ENCODE measurements at regions not wholly inside any gene's neighbourhood (a gene's known extent, or its start where the extent isn't known, plus 50 kb on each side); places are given as distances from the start of the nearest gene placed in this dataset.

DNA sequence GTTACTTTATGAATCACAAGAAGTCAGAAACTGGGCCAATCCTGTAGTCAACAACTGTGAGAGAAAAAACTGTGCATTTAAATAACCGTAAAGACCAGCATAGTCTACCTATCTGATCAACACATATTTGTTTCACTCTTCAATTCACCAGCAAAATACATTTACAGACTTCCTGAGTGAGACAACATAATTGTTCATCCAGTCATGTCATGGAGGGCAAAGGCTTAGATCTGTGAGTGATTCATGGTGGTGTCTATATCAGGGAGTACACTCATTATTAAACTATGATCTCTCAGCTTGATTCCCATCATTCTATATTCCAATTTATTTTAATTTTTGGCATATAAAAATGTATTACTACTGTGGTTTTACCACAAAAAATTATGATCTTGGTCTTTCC is 694.6 kb downstream of the DNAH5 start:
- H3K27me3 ChIP-seq (replicated peaks; ENCODE audit: insufficient read depth): no peaks in the 10 kb centered on the region
- DNase-seq (ENCODE audit: low spot score) (no peak), ATAC-seq (ENCODE audit: insufficient number of reproducible peaks, low FRiP score, low read depth) (no peak)
- H3K4me1 ChIP-seq (ENCODE audit: control insufficient read depth in 1 of 2, low read depth in 2 of 2): no peaks in the 10 kb centered on the region
- no peak overlapping the region for H3K4me3 ChIP-seq
- no peak for TF ChIP-seq CTCF (IDR thresholded peaks at IDR 0.05)
- H3K27ac ChIP-seq: no peak overlapping the region
- no peaks in the 10 kb centered on the region for H3K36me3 ChIP-seq
- no peaks in the 10 kb centered on the region for H3K9me3 ChIP-seq

DNA sequence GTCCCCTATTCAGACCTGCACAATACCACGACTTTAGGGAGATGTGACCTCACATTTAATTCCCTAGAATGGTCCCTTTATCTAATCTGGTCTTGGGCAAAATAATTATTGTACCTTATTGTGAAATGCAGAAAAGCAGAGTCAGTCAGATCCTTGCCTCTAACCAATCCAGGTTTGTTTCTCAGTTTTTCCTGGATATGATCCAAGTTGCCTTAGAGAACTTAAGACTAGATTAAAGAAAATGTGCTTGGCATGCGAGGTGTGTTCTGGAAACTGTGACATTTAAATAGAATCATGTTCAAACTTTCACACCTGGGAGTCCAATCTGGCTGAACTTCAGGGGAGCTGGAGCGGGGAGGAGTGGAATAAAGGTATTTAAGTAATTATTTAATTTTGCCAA is 696.2 kb downstream of the DNAH5 start:
- Histone ChIP-seq H3K27me3 (replicated peaks; ENCODE audit: insufficient read depth) (no peaks in the 10 kb centered on the region), H3K4me3 (no peak overlapping the region), H3K27ac (no peak overlapping the region), H3K36me3 (no peaks in the 10 kb centered on the region), H3K4me1 (ENCODE audit: control insufficient read depth in 1 of 2, low read depth in 2 of 2) (no peaks in the 10 kb centered on the region), H3K9me3 (no peaks in the 10 kb centered on the region)
- no peak for TF ChIP-seq CTCF (IDR thresholded peaks at IDR 0.05)
- DNase-seq (ENCODE audit: low spot score): no peak
- no peak for ATAC-seq (ENCODE audit: insufficient number of reproducible peaks, low FRiP score, low read depth)

GRCh38 chr5:13246053-13246452 is 698.4 kb downstream of the DNAH5 start:
- Histone ChIP-seq H3K27ac (no peak overlapping the region), H3K36me3 (no peaks in the 10 kb centered on the region), H3K4me1 (ENCODE audit: control insufficient read depth in 1 of 2, low read depth in 2 of 2) (no peaks in the 10 kb centered on the region), H3K27me3 (replicated peaks; ENCODE audit: insufficient read depth) (no peaks in the 10 kb centered on the region), H3K9me3 (no peaks in the 10 kb centered on the region), H3K4me3 (no peak overlapping the region)
- no peak for ATAC-seq (ENCODE audit: insufficient number of reproducible peaks, low FRiP score, low read depth)
- TF ChIP-seq CTCF (IDR thresholded peaks at IDR 0.05): no peak
- no peak for DNase-seq (ENCODE audit: low spot score)

DNA sequence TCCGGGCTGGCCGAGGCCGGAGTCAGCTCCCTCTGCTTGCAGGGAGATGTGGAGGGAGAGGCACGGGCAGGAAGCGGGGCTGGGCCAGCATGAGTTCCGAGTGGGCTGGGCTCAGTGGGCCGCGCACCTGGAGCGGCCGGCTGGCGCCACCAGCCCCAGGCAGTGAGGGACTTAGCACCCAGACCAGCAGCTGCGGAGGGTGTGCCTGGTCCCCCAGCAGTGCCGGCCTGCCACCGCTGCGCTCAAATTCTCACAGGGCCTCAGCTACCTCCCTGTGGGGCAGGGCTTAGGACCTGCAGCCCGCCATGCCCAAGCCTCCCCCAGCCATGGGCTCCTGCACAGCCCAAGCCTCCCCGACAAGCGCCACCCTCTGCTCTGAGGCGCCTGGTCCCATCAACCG is 700.3 kb downstream of the DNAH5 start:
- no peak for DNase-seq (ENCODE audit: low spot score)
- H3K36me3 ChIP-seq: no peaks in the 10 kb centered on the region
- H3K27ac ChIP-seq: no peak overlapping the region
- TF ChIP-seq CTCF (IDR thresholded peaks at IDR 0.05): no peak
- no peaks in the 10 kb centered on the region for H3K4me1 ChIP-seq (ENCODE audit: control insufficient read depth in 1 of 2, low read depth in 2 of 2)
- ATAC-seq (ENCODE audit: insufficient number of reproducible peaks, low FRiP score, low read depth): no peak
- H3K4me3 ChIP-seq: no peak overlapping the region
- no peaks in the 10 kb centered on the region for H3K9me3 ChIP-seq
- H3K27me3 ChIP-seq (replicated peaks; ENCODE audit: insufficient read depth): no peaks in the 10 kb centered on the region

DNA sequence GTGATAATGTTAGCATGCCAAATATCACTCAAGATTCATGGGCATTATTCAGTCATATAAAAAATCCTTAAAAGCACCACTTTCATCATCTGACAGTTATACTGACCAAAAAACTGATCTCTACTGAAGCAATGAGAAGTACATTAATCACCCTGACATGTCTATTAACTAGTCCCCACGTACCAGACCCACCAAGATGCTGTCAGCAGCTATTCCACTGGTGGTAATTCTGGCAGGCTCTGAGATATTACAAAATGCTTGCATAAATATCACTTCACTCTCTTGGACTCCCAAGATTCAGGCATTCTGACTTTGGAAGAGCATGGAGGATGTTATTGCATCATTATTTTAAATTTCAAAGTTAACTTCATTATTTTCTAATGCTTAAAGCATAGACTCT is 717.0 kb downstream of the DNAH5 start:
- TF ChIP-seq CTCF (IDR thresholded peaks at IDR 0.05): no peak
- DNase-seq (ENCODE audit: low spot score) (no peak), ATAC-seq (ENCODE audit: insufficient number of reproducible peaks, low FRiP score, low read depth) (no peak)
- Histone ChIP-seq H3K4me3 (no peak overlapping the region), H3K9me3 (no peaks in the 10 kb centered on the region), H3K36me3 (no peaks in the 10 kb centered on the region), H3K4me1 (ENCODE audit: control insufficient read depth in 1 of 2, low read depth in 2 of 2) (no peaks in the 10 kb centered on the region), H3K27me3 (replicated peaks; ENCODE audit: insufficient read depth) (no peaks in the 10 kb centered on the region), H3K27ac (no peak overlapping the region)

Data from thoracic aorta (tissue), 2 donors.